Right lobe of liver (tissue), 6 donors: ENCODE measurements at regions not wholly inside any gene's neighbourhood (a gene's known extent, or its start where the extent isn't known, plus 50 kb on each side); places are given as distances from the start of the nearest gene placed in this dataset.

ENCODE experiments used
- ATAC-seq, 4 donors: fragments of 200-7000 bp; cut with Tn5 transposase; one replicate each; pipeline ENCODE4 v1.9.1; 2020; ENCODE audit warnings: mild to moderate bottlenecking in 4 of 4, moderate library complexity in 4 of 4
- DNase-seq, 3 donors: peaks; one replicate each; pipeline ENCODE4 v3.0.0-alpha.2; 2020
- H3K27ac ChIP-seq, 3 donors: fragments of 200-600 bp; one replicate each; pipeline ENCODE4 v1.8.0; 2022
- H3K27me3 ChIP-seq, 2 donors: fragments of 200-600 bp; one replicate each; pipeline ENCODE4 v1.8.0; 2022
- H3K36me3 ChIP-seq, 4 donors: fragments of 200-600 bp; sonication (generic) in 1 of 4; one replicate each; pipeline versions ENCODE4 v1.5.1 to v1.8.0; 2017 to 2022; ENCODE audit warnings: control low read depth in 1 of 4
- H3K4me1 ChIP-seq, 4 donors: fragments of 200-600 bp; sonication (generic) in 1 of 4; one replicate each; pipeline versions ENCODE4 v1.5.1 to v1.8.0; 2017 to 2022; ENCODE audit warnings: control low read depth in 1 of 4
- H3K4me3 ChIP-seq, 3 donors: fragments of 200-600 bp; one replicate each; pipeline ENCODE4 v1.8.0; 2022
- H3K9me3 ChIP-seq, 4 donors: fragments of 200-600 bp; sonication (generic) in 1 of 4; one replicate each; pipeline versions ENCODE4 v1.5.1 to v1.8.0; 2017 to 2022; ENCODE audit warnings: control low read depth in 1 of 4
- POLR2A ChIP-seq: fragments of 450-650 bp; IDR thresholded peaks from one replicate; pipeline ENCODE4 v1.6.1; 2017; ENCODE audit warnings: antibody characterized with exemption, mild to moderate bottlenecking
- WGBS: methylation state at CpG from one replicate; pipeline ENCODE4 v1.1.6; 2018; ENCODE audit warnings: low coverage, low lambda C conversion rate; ENCODE audit not compliant: insufficient coverage; ENCODE audit errors: missing lambda C conversion rate; 5-methylcytosine and 5-hydroxymethylcytosine counted together
- intact Hi-C, 2 donors: fragments of 100-400 bp; cut with DNase I; formaldehyde crosslinking; loops; one replicate each; pipeline versions ENCODE4 v1.11.2 to v1.14.1; 2022
- TF ChIP-seq, protein P1 (sequence below), 4 donors: fragments of 200-600 bp in 3 of 4; fragments of 450-650 bp in 1 of 4; IDR thresholded peaks; one replicate each; pipeline versions ENCODE4 v1.5.1 to v1.8.0; 2016 to 2022; ENCODE audit warnings: antibody characterized with exemption in 4 of 4, mild to moderate bottlenecking in 2 of 4
- donor health status: DM: no; HTN: yes; CAD: no.
- donor health status: DM: no; HTN: no; CAD: no.
- donor health status: DM: no; HTN: no; CAD: no.
- donor health status: DM: no; HTN: yes; CAD: no.
- donor health status: DM: no; HTN: yes; CAD: no.

DNA sequence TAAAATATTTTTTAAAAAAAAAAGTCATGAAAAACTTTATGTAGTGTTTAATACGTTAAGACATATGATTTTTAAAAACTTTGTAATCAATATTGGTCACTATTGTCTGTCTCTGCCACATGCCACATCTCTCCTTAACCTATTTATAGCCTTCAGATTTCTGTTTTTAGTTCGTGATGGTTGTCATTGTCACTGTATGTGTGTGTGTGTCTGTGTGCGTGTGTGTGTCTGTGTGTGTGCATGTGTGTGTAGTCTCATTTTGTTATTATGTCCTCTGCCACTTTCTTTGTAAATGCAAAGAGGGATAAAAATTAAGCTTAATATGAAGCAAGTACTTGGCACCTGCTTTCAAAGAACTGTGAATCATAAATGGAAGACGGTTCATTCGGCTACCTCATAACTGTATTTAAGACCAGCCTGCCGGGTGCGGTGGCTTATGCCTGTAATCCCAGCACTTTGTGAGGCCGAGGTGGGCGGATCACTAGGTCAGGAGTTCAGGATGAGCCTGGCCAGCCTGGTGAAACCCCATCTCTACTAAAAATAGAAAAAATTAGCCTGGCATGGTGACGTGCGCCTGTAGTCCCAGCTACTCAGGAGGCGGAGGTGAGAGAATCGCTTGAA is 354.0 kb downstream of the ARL4A start:
- no peak overlapping the region for H3K4me3 ChIP-seq
- intact Hi-C loops, result no loop called here
- H3K27ac ChIP-seq, result no peak overlapping the region
- no peaks in the 10 kb centered on the region for H3K27me3 ChIP-seq
- H3K4me1 ChIP-seq, result no peaks in the 10 kb centered on the region
- no peaks in the 10 kb centered on the region for H3K36me3 ChIP-seq
- DNase-seq (no peak), ATAC-seq (no peak)
- TF ChIP-seq POLR2A, result no peak
- TF ChIP-seq, protein P1, sequence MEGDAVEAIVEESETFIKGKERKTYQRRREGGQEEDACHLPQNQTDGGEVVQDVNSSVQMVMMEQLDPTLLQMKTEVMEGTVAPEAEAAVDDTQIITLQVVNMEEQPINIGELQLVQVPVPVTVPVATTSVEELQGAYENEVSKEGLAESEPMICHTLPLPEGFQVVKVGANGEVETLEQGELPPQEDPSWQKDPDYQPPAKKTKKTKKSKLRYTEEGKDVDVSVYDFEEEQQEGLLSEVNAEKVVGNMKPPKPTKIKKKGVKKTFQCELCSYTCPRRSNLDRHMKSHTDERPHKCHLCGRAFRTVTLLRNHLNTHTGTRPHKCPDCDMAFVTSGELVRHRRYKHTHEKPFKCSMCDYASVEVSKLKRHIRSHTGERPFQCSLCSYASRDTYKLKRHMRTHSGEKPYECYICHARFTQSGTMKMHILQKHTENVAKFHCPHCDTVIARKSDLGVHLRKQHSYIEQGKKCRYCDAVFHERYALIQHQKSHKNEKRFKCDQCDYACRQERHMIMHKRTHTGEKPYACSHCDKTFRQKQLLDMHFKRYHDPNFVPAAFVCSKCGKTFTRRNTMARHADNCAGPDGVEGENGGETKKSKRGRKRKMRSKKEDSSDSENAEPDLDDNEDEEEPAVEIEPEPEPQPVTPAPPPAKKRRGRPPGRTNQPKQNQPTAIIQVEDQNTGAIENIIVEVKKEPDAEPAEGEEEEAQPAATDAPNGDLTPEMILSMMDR (IDR thresholded peaks at IDR 0.05), result no peak
- 78% methylated on average over 12 of the region's 13 CpGs for WGBS
- H3K9me3 ChIP-seq, result no peaks in the 10 kb centered on the region

GRCh38 chr7:13042605-13043236 is 355.3 kb downstream of the ARL4A start:
- no peak overlapping the region for H3K27ac ChIP-seq
- DNase-seq, result no peak
- no peaks in the 10 kb centered on the region for H3K9me3 ChIP-seq
- TF ChIP-seq, protein P1 (IDR thresholded peaks at IDR 0.05), result no peak
- no peak for TF ChIP-seq POLR2A
- intact Hi-C loops, result no loop called here
- no peaks in the 10 kb centered on the region for H3K4me1 ChIP-seq
- no peak for ATAC-seq
- no peaks in the 10 kb centered on the region for H3K27me3 ChIP-seq
- no peak overlapping the region for H3K4me3 ChIP-seq
- H3K36me3 ChIP-seq, result no peaks in the 10 kb centered on the region

DNA sequence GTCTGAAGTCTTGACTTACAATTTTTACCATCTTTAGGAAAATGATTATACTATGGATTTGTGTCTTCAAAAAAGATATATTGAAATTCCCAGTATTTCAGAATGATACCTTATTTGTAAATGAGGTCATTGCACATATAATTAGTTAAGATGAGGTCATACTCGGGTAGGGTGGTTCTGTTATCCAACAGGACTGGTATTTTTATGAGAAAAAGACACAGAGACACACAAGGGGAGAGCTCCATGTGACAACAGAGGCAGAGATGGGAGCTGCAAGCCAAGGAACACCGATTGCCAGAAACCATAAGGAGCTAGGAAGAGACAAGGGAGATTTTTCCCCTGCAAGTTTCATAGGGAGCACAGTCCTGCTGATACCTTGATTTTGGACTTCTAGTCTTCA is 356.9 kb downstream of the ARL4A start:
- intact Hi-C loops, result no loop called here
- TF ChIP-seq, protein P1 (IDR thresholded peaks at IDR 0.05), result no peak
- no peak for TF ChIP-seq POLR2A

GRCh38 chr7:13047061-13047460 is 359.6 kb downstream of the ARL4A start:
- Histone ChIP-seq H3K4me1 (no peaks in the 10 kb centered on the region), H3K36me3 (no peaks in the 10 kb centered on the region), H3K9me3 (no peaks in the 10 kb centered on the region), H3K27me3 (no peaks in the 10 kb centered on the region), H3K27ac (no peak overlapping the region), H3K4me3 (no peak overlapping the region)
- TF ChIP-seq, protein P1 (IDR thresholded peaks at IDR 0.05), result no peak
- no peak for TF ChIP-seq POLR2A
- WGBS, result 77% methylated on average over 4 of the region's 4 CpGs
- intact Hi-C loops, result no loop called here
- ATAC-seq (no peak), DNase-seq (no peak)

More for the DNA sequence above, 356.9 kb downstream of the ARL4A start:
- no peak for ATAC-seq
- Histone ChIP-seq H3K27me3 (no peaks in the 10 kb centered on the region), H3K4me1 (no peaks in the 10 kb centered on the region), H3K9me3 (no peaks in the 10 kb centered on the region), H3K27ac (no peak overlapping the region), H3K4me3 (no peak overlapping the region), H3K36me3 (no peaks in the 10 kb centered on the region)
- WGBS, result 64% methylated on average over 2 of the region's 2 CpGs
- no peak for DNase-seq
